Tibial nerve (tissue), 4 donors: ENCODE measurements at regions not wholly inside any gene's neighbourhood (a gene's known extent, or its start where the extent isn't known, plus 50 kb on each side); places are given as distances from the start of the nearest gene placed in this dataset.

Experiments
- DNase-seq, 2 donors: peaks; one replicate each; pipeline ENCODE4 v3.0.0-alpha.2; 2019; ENCODE audit warnings: low spot score in 2 of 2
- H3K27ac ChIP-seq, 4 donors: fragments of 200-600 bp; sonication (generic) in 3 of 4; one replicate each; pipeline ENCODE4 v1.5.1; 2017 to 2019; ENCODE audit warnings: mild to moderate bottlenecking in 1 of 4
- H3K27me3 ChIP-seq, 2 donors: fragments of 200-600 bp; sonication (generic) in 1 of 2; one replicate each; pipeline versions ENCODE4 v1.5.1 to v1.6.0; 2017 to 2019
- H3K36me3 ChIP-seq, 3 donors: fragments of 200-600 bp; sonication (generic); one replicate each; pipeline ENCODE4 v1.5.1; 2018 to 2019
- H3K4me1 ChIP-seq, 4 donors: fragments of 200-600 bp; sonication (generic) in 3 of 4; one replicate each; pipeline ENCODE4 v1.5.1; 2017 to 2019
- H3K4me3 ChIP-seq, 4 donors: fragments of 200-600 bp; sonication (generic) in 3 of 4; one replicate each; pipeline ENCODE4 v1.5.1; 2017 to 2019; ENCODE audit warnings: mild to moderate bottlenecking in 1 of 4, moderate library complexity in 1 of 4
- H3K9me3 ChIP-seq, 4 donors: fragments of 200-600 bp; sonication (generic) in 3 of 4; one replicate each; pipeline ENCODE4 v1.5.1; 2017 to 2019
- EP300 ChIP-seq, 2 donors: sonication (generic); formaldehyde crosslinking; IDR thresholded peaks; one replicate each; pipeline ENCODE4 v1.6.1; 2017; ENCODE audit warnings: antibody characterized with exemption in 2 of 2, mild to moderate bottlenecking in 1 of 2
- POLR2A ChIP-seq, 2 donors: fragments of 450-650 bp; IDR thresholded peaks; one replicate each; pipeline ENCODE4 v1.6.1; 2017; ENCODE audit warnings: antibody characterized with exemption in 2 of 2, mild to moderate bottlenecking in 2 of 2, moderate library complexity in 2 of 2
- WGBS, 2 donors: methylation state at CpG; one replicate each; pipeline ENCODE4 v1.1.5; 2018; 5-methylcytosine and 5-hydroxymethylcytosine counted together
- TF ChIP-seq, protein P1 (sequence below), 5 experiments: fragments of 200-600 bp in 3 of 5; fragments of 450-650 bp in 2 of 5; sonication (generic) in 3 of 5; IDR thresholded peaks; one replicate each; pipeline ENCODE4 v1.5.1; 2016 to 2019; ENCODE audit warnings: antibody characterized with exemption in 5 of 5, mild to moderate bottlenecking in 3 of 5, moderate library complexity in 2 of 5

GRCh38 chr9:107999890-108000289, 510.3 kb upstream of the KLF4 start:
- H3K36me3 ChIP-seq, result no peaks in the 10 kb centered on the region
- no peak overlapping the region for H3K4me3 ChIP-seq
- H3K27me3 ChIP-seq, result no peaks in the 10 kb centered on the region
- no peak for TF ChIP-seq POLR2A (IDR thresholded peaks at IDR 0.05)
- TF ChIP-seq, protein P1, sequence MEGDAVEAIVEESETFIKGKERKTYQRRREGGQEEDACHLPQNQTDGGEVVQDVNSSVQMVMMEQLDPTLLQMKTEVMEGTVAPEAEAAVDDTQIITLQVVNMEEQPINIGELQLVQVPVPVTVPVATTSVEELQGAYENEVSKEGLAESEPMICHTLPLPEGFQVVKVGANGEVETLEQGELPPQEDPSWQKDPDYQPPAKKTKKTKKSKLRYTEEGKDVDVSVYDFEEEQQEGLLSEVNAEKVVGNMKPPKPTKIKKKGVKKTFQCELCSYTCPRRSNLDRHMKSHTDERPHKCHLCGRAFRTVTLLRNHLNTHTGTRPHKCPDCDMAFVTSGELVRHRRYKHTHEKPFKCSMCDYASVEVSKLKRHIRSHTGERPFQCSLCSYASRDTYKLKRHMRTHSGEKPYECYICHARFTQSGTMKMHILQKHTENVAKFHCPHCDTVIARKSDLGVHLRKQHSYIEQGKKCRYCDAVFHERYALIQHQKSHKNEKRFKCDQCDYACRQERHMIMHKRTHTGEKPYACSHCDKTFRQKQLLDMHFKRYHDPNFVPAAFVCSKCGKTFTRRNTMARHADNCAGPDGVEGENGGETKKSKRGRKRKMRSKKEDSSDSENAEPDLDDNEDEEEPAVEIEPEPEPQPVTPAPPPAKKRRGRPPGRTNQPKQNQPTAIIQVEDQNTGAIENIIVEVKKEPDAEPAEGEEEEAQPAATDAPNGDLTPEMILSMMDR (IDR thresholded peaks at IDR 0.05), result no peak
- TF ChIP-seq EP300 (IDR thresholded peaks at IDR 0.05), result no peak
- no peaks in the 10 kb centered on the region for H3K9me3 ChIP-seq
- H3K27ac ChIP-seq, result no peak overlapping the region
- no peak for DNase-seq
- no peaks in the 10 kb centered on the region for H3K4me1 ChIP-seq
- WGBS, 2 donors, result 84 to 91% methylated on average over 2 of the region's 2 CpGs

DNA sequence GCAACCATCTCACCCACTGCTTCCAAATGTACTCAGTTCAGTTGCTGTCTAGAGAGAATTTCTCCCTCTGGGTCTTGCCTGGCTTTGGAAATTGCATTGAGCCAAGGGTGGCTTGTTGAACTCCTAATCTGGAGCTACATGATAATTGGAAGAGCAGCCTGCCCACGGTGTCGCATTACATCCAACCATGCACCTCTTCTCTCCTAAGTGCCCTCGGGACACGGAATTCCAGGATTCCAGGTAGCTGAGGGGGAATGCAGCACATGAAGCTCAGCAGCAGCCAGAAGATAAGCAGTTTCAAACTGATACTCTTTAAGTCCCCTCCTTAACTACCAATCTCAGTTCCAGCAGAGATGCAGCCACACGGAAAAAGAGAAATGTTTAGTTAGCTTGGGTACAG, 509.4 kb upstream of the KLF4 start:
- no peak overlapping the region for H3K27ac ChIP-seq
- no peaks in the 10 kb centered on the region for H3K27me3 ChIP-seq
- no peaks in the 10 kb centered on the region for H3K4me1 ChIP-seq
- 43 to 58% methylated on average over 5 of the region's 5 CpGs for WGBS, 2 donors
- DNase-seq, result no peak
- H3K9me3 ChIP-seq, result no peaks in the 10 kb centered on the region
- TF ChIP-seq POLR2A (IDR thresholded peaks at IDR 0.05), result no peak
- TF ChIP-seq, protein P1 (IDR thresholded peaks at IDR 0.05), result no peak
- TF ChIP-seq EP300 (IDR thresholded peaks at IDR 0.05), result no peak
- no peaks in the 10 kb centered on the region for H3K36me3 ChIP-seq
- no peak overlapping the region for H3K4me3 ChIP-seq

- TF ChIP-seq EP300 (IDR thresholded peaks at IDR 0.05), result no peak
- TF ChIP-seq, protein P1 (IDR thresholded peaks at IDR 0.05), result no peak
- TF ChIP-seq POLR2A (IDR thresholded peaks at IDR 0.05), result no peak
- Histone ChIP-seq H3K27me3 (no peaks in the 10 kb centered on the region), H3K4me1 (peaks cover 0 to 6% (median 2%) of the 10 kb centered on the region in 4 donors), H3K36me3 (no peaks in the 10 kb centered on the region), H3K27ac (no peak overlapping the region), H3K9me3 (no peaks in the 10 kb centered on the region), H3K4me3 (no peak overlapping the region)
- no peak for DNase-seq
- 69 to 76% methylated on average over 2 of the region's 2 CpGs for WGBS, 2 donors
Measured at GRCh38 chr9:107994648-107995047, 505.1 kb upstream of the KLF4 start.

DNA sequence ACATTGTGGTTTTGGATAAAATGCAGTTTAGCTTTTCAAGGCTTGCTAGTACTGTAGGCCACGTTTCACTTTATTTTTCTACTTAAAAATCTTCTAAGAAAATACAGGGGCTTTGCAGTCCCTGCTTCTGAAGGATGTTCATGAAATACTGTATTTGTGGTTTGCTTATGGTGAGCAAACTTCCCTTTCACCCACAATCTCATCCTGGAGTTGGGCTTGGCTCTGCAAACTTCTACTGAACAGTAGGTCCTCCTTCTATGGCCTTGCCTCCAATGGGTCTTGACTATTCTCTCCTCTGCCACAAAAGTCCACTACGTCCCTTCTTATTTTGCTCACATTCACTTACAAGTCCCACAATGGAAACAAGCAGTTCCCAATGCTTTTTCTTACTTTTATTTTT, 502.7 kb upstream of the KLF4 start:
- H3K27ac ChIP-seq, result no peak overlapping the region
- TF ChIP-seq POLR2A (IDR thresholded peaks at IDR 0.05) (no peak), EP300 (IDR thresholded peaks at IDR 0.05) (no peak)
- TF ChIP-seq, protein P1 (IDR thresholded peaks at IDR 0.05), result no peak
- H3K4me1 ChIP-seq, result peaks cover 0 to 6% (median 2%) of the 10 kb centered on the region in 4 donors
- DNase-seq, result no peak
- H3K9me3 ChIP-seq, result no peaks in the 10 kb centered on the region
- H3K4me3 ChIP-seq, result no peak overlapping the region
- H3K27me3 ChIP-seq, result no peaks in the 10 kb centered on the region
- no peaks in the 10 kb centered on the region for H3K36me3 ChIP-seq
- 78% methylated on average over 2 of the region's 2 CpGs for WGBS, 2 donors

- WGBS, 2 donors, result 60 to 63% methylated on average over 3 to 4 of the region's 4 CpGs
- Histone ChIP-seq H3K36me3 (no peaks in the 10 kb centered on the region), H3K4me3 (no peak overlapping the region), H3K4me1 (peaks cover 0 to 6% (median 2%) of the 10 kb centered on the region in 4 donors), H3K9me3 (no peaks in the 10 kb centered on the region), H3K27ac (no peak overlapping the region), H3K27me3 (no peaks in the 10 kb centered on the region)
- TF ChIP-seq, protein P1 (IDR thresholded peaks at IDR 0.05), result no peak
- no peak for TF ChIP-seq EP300 (IDR thresholded peaks at IDR 0.05)
- no peak for TF ChIP-seq POLR2A (IDR thresholded peaks at IDR 0.05)
- DNase-seq, result no peak
Measured at GRCh38 chr9:107991581-107991980, 502.0 kb upstream of the KLF4 start.
